CD4-positive, alpha-beta T cell treated with Interleukin-12 subunit alpha and Interleukin-12 subunit beta, for 1 hour (primary cell): ENCODE measurements at regions not wholly inside any gene's neighbourhood (a gene's known extent, or its start where the extent isn't known, plus 50 kb on each side); places are given as distances from the start of the nearest gene placed in this dataset.

ENCODE experiments used
- DNase-seq: peaks from one replicate; pipeline ENCODE4 v3.0.0-alpha.2; 2020

DNA sequence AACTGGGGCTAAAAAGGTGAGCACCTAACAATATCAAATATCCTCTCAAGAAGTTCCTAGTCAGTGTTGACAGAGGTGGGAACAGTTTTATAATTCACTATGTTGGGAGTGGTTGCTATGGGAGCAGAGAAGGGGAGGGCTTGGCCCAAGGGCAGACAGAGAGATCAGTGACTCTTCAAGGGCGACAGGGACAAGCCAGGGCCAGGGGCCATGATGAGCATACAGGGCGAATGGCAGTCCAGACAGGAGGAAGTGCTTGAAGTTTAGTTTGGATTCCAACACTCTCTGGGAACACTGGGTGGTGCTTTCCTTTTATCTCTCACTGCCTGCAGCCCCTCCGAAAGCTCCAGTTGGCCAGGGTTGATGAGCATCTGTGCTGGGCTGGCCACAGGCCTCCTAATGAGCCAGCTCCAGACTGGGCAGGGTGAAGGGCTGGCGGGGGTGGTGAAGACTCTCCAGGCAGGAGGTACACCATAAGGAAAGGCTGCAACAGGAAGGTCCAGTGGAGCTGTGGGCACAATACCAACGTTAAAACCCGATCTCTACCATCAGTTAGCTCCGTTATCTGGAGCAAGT is 111.3 kb downstream of the TMEM174 start:
- DNase-seq, result no peak

- DNase-seq, result no peak
Observed at GRCh38 chr5:73282923-73283322, 109.9 kb downstream of the TMEM174 start.

- DNase-seq, result no peak
Observed at GRCh38 chr5:73282383-73282782, 109.4 kb downstream of the TMEM174 start.

GRCh38 chr5:73280821-73281746 is 108.1 kb downstream of the TMEM174 start:
- no peak for DNase-seq

DNA sequence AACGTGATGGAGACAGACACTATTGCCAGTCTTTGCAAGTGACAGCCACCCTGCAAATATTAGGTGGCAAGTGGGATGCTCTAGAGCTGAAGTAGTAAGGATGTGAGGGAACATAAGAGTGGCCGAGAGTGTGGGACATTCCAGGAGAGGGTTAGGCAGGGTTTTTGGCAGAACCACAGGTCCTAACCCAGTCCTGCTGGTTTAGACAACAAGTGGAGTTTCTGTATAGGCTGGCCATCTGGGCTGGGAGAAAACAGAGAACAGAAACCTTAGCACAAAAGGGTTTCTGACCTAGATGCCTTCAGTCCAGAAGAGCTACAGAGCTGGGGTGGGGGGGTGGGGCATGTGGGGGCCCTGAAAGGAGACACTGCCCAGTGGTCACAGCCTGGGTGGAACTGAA is 107.4 kb downstream of the TMEM174 start:
- DNase-seq, result no peak

DNA sequence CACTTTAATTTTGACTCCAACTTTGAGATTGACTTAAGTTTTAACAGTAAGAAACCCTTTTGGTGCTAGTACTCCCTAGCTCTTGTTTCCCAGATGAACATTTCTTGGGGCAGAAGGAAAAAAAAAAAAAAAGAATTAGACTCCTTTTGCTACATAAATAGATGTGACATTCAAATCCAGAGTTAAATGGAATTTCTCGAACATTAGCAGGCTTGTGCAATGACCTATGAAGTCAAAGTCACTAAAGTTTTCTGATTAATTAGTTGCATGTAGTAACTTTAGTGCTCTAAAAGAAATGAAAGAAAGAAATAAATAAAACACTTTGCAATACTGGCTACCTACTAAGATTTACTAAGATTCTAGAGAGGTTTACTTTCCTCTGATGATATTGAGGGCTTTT is 106.8 kb downstream of the TMEM174 start:
- no peak for DNase-seq

DNA sequence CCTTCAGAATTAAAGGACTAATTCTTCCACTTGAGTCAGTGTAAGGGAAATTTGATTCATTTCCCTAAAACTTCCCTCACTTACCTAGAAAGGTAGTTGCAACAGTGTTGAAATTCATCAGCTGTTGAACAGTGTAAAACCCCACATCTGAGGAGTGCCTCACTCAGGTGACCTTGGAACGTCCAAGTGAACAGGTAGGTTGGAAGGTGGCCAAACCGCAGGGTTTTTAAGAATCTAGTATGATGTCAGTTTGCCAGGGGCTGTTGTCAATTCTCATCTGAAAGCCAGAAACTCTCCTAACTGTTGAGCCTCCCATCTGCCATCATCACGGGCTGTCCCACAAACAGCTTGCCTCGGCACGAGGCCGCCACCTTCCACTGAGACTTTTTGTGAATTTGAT is 105.7 kb downstream of the TMEM174 start:
- DNase-seq, result no peak

DNA sequence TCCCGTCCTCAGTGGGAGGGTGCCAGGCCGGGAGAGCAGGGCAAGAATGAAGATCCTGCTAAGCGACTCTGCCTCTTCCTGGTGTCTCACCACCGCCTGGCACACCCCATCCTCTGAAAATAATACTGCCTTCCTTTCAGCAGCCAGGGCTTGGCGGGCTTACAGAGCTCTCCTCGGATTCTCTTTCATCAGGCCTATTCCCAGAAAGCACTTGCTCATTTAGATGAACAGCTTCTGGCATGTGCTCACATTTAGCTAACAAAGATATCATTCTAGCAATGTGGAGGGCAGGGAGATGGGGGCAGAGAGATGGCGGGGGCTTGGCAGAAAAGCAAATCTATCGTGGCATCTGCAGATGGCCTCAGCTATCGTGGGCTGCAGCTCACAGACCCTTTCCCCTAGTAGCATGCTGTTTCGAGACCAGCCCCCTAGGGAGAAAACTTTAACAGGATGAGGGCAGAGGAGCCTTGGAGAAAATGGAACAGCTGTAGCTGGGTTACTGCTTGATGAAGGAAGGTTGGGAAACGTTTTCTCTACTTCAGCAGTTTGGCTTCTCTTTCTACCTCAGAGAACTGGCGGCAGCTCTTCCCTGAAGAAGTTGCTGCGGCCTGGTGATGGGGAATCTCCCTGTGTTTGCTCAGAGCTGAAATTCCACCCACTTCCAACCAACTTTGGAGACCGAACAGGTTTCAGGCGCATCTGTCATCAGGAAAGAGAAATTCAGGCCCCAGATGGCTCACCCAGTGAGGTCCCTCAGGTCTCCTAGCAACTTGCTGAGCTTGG is 102.1 kb downstream of the TMEM174 start:
- no peak for DNase-seq

DNA sequence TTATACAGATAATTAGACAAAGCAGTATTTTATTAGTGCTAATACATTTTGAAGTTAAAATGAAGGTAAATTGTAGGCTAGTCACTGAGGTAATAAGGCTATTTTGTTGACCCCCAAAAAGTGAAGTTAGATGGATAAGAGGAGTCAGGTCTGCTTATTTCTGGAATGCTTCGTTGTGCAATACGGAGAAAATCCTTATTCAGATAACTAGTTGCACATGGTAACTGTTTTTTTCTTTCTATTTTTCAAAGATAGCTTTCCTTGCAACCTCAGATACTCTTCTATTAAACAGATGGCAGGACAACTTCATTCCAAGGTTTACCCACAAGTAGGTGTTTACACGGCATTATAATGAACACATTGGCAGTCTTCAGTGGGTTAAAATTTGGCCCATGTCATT is 101.1 kb downstream of the TMEM174 start:
- DNase-seq, result no peak

- DNase-seq, result no peak
Observed at GRCh38 chr5:73273379-73274050, 100.5 kb downstream of the TMEM174 start.

- no peak for DNase-seq
Observed at GRCh38 chr5:73272351-73272750, 99.4 kb downstream of the TMEM174 start.

GRCh38 chr5:73268826-73269225 is 95.8 kb downstream of the TMEM174 start:
- no peak for DNase-seq

- DNase-seq, result no peak
Observed at GRCh38 chr5:73267766-73268435, 94.9 kb downstream of the TMEM174 start.

DNA sequence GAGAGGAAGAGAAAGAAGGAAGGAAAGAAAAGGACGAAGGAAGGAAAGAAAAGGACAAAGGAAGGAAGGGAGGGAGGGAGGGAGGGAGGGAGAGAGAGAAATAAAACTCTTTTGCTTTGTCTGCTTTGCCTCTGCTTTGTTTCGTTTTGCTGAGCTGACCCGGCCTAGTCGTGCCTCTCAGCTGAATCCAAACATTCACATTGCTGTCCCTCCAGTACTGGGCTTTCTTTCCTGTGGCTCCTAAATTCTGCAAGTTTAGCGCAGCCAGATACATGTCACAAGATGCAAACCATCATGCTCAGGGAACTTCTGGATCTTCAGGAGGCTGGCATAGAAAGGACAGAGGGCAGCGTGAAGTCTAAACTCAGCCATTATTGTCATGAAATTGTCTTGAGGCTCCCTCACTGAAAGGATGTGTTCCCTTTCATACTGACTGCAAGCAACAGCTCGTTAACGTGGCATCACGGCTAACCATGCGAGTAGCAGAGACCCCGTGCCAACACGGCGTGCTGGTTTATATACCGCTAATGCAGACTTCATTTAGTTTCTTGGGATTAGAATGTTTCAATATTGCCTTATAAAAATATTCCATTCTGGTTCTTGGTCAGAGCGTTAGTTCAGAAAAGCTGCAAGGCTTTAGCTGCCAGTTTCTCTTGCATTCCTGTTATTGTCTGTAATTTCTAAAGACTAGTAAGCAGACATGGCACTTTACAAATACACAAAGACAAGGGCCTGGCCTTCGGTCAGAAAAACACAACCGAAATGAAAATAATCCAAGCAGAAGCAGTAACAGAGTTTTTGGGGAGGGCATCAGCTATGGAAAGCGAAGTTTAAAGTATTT is 94.2 kb downstream of the TMEM174 start:
- no peak for DNase-seq

- no peak for DNase-seq
Observed at GRCh38 chr5:73266176-73266738, 93.3 kb downstream of the TMEM174 start.

GRCh38 chr5:73265641-73266040 is 92.6 kb downstream of the TMEM174 start:
- no peak for DNase-seq

GRCh38 chr5:73264631-73265030 is 91.6 kb downstream of the TMEM174 start:
- no peak for DNase-seq

GRCh38 chr5:73263001-73263710 is 90.2 kb downstream of the TMEM174 start:
- DNase-seq, result no peak

DNA sequence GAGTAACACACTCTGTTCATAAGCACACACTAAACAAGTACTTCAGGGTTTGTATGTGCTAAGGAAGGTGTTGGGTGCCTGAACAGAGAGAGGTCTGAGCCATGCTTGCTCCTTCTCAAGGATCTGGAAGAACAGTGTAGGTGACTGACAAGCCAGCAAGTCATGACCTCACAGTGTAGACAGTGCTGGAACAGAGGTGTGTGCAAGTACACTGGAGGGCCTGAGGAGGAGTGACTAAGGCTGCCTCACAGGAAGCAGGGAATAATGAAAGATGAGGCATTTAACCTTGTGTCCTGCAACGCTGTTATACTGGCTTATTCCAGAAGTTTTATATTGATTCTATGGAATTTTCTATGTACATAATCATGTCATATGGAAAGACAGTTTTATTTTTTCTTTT is 83.9 kb downstream of the TMEM174 start:
- no peak for DNase-seq

DNA sequence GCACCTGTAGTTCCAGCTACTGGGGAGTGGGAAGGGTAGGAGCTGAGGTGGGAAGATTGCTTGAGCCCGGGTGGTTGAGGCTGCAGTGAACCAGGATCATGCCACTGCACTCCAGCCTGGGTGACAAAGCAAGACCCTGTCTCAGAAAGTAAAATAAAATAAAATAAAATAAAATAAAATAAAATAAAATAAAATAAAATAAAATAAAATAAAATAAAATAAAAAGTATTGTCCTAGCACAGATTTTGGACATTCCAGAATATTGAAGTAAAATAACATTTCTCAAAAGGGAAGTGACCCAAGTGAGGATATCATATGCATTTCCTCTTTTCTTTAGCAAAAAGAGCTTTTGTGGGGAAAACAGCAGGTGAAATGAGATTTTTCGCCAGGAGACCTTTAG is 83.5 kb downstream of the TMEM174 start:
- no peak for DNase-seq

DNA sequence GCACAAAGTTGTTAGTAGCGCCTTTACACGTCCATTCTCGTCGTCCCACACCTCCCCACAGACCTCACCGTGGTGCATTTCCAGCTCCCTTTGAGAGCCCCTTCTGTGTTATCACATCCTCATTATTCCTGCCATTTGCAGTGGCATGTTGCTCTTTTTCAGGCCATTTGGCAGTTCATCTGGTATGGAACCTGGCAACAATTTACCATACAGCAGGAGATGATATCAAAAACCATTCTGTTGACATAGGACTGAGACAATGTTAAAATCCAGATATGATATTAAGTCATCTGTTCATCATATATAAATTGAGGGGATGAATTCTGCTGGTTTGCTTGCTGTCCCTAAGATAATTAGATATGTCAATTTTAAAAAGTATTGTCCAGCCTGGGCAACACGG is 83.0 kb downstream of the TMEM174 start:
- no peak for DNase-seq
